Fibroblast of lung (primary cell): ENCODE measurements at regions not wholly inside any gene's neighbourhood (a gene's known extent, or its start where the extent isn't known, plus 50 kb on each side); places are given as distances from the start of the nearest gene placed in this dataset.

Source experiments
- CTCF ChIP-seq, 2 donors: IDR thresholded peaks in 1 of 2; conservative IDR thresholded peaks in 1 of 2; 1 replicate in 1 of 2; 2 replicates in 1 of 2; pipeline ENCODE4 v1.5.1; 2011 to 2012; ENCODE audit warnings: low read length in 2 of 2, control low read depth in 1 of 2, inconsistent platforms in 1 of 2, low read depth in 1 of 2, mild to moderate bottlenecking in 1 of 2
- EZH2 ChIP-seq: IDR thresholded peaks from 2 replicates; pipeline ENCODE4 v1.5.1; 2012; ENCODE audit warnings: low read length, control low read depth, mild to moderate bottlenecking; ENCODE audit errors: missing control alignments

- no peak for TF ChIP-seq CTCF (conservative IDR thresholded peaks at IDR 0.05 in 1 of 2, IDR thresholded peaks at IDR 0.05 in 1 of 2; ENCODE audit: low read depth in 1 of 2, low read length in 2 of 2)
- no peak for TF ChIP-seq EZH2
These were observed 228.0 kb downstream of the HINT1 start for GRCh38 chr5:130937046-130937445.
